ENCODE measurements at regions not wholly inside any gene's neighbourhood (a gene's known extent, or its start where the extent isn't known, plus 50 kb on each side); places are given as distances from the start of the nearest gene placed in this dataset.

- no peak for TF ChIP-seq CTCF (IDR thresholded peaks at IDR 0.05; ENCODE audit: insufficient read depth, low read depth, low read length)
- no peak for TF ChIP-seq EZH2 (IDR thresholded peaks at IDR 0.05; ENCODE audit: insufficient read depth, low read length)
Measured at GRCh38 chr3:145972851-145973250, 188.1 kb downstream of the PLOD2 start.

Data from astrocyte (in vitro differentiated cells and primary cell).